ENCODE measurements at regions not wholly inside any gene's neighbourhood (a gene's known extent, or its start where the extent isn't known, plus 50 kb on each side); places are given as distances from the start of the nearest gene placed in this dataset.

DNA sequence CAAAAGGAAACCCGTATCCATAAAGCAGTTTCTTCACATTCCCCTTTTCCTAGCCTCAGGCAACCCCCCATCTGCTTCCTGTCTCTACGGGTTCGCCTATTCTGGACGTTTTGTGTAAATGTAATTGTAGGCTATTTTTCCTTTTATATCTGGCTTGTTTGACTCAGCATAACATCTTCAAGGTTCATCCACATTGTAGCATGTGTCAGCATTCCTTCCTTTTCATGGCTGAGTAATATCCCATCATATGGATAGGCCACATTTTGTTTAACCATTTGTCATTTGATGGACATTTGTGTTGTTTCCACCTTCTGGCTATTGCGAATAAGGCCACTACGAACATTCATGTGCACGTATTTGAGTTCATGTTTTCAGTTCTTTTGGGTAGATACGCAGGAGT is 54.6 kb downstream of the FOXL1 start:
- Histone ChIP-seq H3K27me3 (replicated peaks in 1 of 2; ENCODE audit: control insufficient read depth in 2 of 2, insufficient read depth in 2 of 2, low read length in 1 of 2) (peaks cover 0 to 3% of the 10 kb centered on the region in 2 experiments; a peak in 3 of 4 replicates), H2AFZ (ENCODE audit: control insufficient read depth, low read depth, low read length) (no peak overlapping the region), H3K4me1 (ENCODE audit: control insufficient read depth, insufficient read depth, low read length) (no peaks in the 10 kb centered on the region), H3K36me3 (ENCODE audit: control insufficient read depth in 2 of 2, insufficient read depth in 2 of 2, low read length in 1 of 2) (no peaks in the 10 kb centered on the region), H3K9ac (ENCODE audit: control insufficient read depth, insufficient read depth, low read length) (no peak overlapping the region), H3K4me3 (no peak overlapping the region), H3K4me2 (ENCODE audit: control insufficient read depth, insufficient read depth) (no peak overlapping the region), H3K9me3 (replicated peaks; ENCODE audit: control insufficient read depth, insufficient read depth, low read length) (no peaks in the 10 kb centered on the region; the same call in 2 of the 3 replicates), H3K27ac (ENCODE audit: control insufficient read depth, insufficient read depth) (no peak overlapping the region), H3K79me2 (ENCODE audit: control insufficient read depth, insufficient read depth, low read length) (no peaks in the 10 kb centered on the region), H4K20me1 (ENCODE audit: control insufficient read depth, insufficient read depth) (no peaks in the 10 kb centered on the region)
- ChIA-PET POLR2A (no interaction called here), CTCF (no interaction called here), RAD21 (ENCODE audit: unreplicated experiment) (no interaction called here), SMC1A (ENCODE audit: uncharacterized antibody, unreplicated experiment) (no interaction called here)
- WGBS (ENCODE audit: insufficient coverage, insufficient replicate concordance, low lambda C conversion rate, missing lambda C conversion rate): 43% methylated on average over 8 of the region's 8 CpGs
- no peak for TF ChIP-seq NFIC (IDR thresholded peaks at IDR 0.05; ENCODE audit: low read depth, low read length)
- TF ChIP-seq LARP7 (IDR thresholded peaks at IDR 0.05): no peak
- DNase-seq (ENCODE audit: low read depth, low spot score) (no peak), ATAC-seq (no peak), FAIRE-seq (no peak)
- in situ Hi-C loops (cut with MboI) (no loop called here), intact Hi-C loops (cut with micrococcal nuclease; ENCODE audit: unreplicated experiment) (no loop called here)
- BruUV-seq (replicated peaks): no TSS peak

GRCh38 chr16:86634292-86634691 is 55.9 kb downstream of the FOXL1 start:
- DNase-seq (ENCODE audit: low read depth, low spot score) (no peak), ATAC-seq (no peak), FAIRE-seq (peak; percentile 52)
- H3K79me2 ChIP-seq (ENCODE audit: control insufficient read depth, insufficient read depth, low read length): no peaks in the 10 kb centered on the region
- no TSS peak for BruUV-seq (replicated peaks)
- H3K9me3 ChIP-seq (replicated peaks; ENCODE audit: control insufficient read depth, insufficient read depth, low read length): no peaks in the 10 kb centered on the region; the same call in 2 of the 3 replicates
- in situ Hi-C loops (cut with MboI) (no loop called here), intact Hi-C loops (cut with micrococcal nuclease; ENCODE audit: unreplicated experiment) (no loop called here)
- ChIA-PET POLR2A (no interaction called here), SMC1A (ENCODE audit: uncharacterized antibody, unreplicated experiment) (interaction anchor here (0.7 to 1.4 kb wide), 2 partner anchors 12 to 31 kb away, joined by 3 read pairs; no protein-coding TSS in a partner anchor), RAD21 (ENCODE audit: unreplicated experiment) (no interaction called here), CTCF (interaction anchor here (0.8 kb wide), 1 partner anchor 70 kb away, joined by 3 read pairs; no protein-coding TSS in a partner anchor)
- H3K4me3 ChIP-seq: no peak overlapping the region
- no peak overlapping the region for H3K4me2 ChIP-seq (ENCODE audit: control insufficient read depth, insufficient read depth)
- peaks cover 0 to 3% of the 10 kb centered on the region in 2 experiments; a peak in 3 of 4 replicates for H3K27me3 ChIP-seq (replicated peaks in 1 of 2; ENCODE audit: control insufficient read depth in 2 of 2, insufficient read depth in 2 of 2, low read length in 1 of 2)
- TF ChIP-seq HCFC1 (IDR thresholded peaks at IDR 0.05; ENCODE audit: low read length): peak; percentile 43; the same call in 1 of the 2 replicates
- TF ChIP-seq, protein P1, sequence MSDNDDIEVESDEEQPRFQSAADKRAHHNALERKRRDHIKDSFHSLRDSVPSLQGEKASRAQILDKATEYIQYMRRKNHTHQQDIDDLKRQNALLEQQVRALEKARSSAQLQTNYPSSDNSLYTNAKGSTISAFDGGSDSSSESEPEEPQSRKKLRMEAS (IDR thresholded peaks at IDR 0.05; ENCODE audit: low read depth, low read length): no peak
- TF ChIP-seq ATF3 (IDR thresholded peaks at IDR 0.05; ENCODE audit: borderline replicate concordance, extremely low read depth, low read depth, low read length): 0 out of 2 replicates have a peak, but pooled peaks have one; percentile 9
- TF ChIP-seq NFYB (IDR thresholded peaks at IDR 0.05; ENCODE audit: insufficient read depth, low read depth, low read length): peak; percentile 79
- peak; percentile 46 for TF ChIP-seq SIX5 (IDR thresholded peaks at IDR 0.05; ENCODE audit: low read depth, low read length, severe bottlenecking)
- no peak overlapping the region for H2AFZ ChIP-seq (ENCODE audit: control insufficient read depth, low read depth, low read length)
- no peaks in the 10 kb centered on the region for H4K20me1 ChIP-seq (ENCODE audit: control insufficient read depth, insufficient read depth)
- no peak overlapping the region for H3K27ac ChIP-seq (ENCODE audit: control insufficient read depth, insufficient read depth)
- H3K36me3 ChIP-seq (ENCODE audit: control insufficient read depth in 2 of 2, insufficient read depth in 2 of 2, low read length in 1 of 2): no peaks in the 10 kb centered on the region
- no peaks in the 10 kb centered on the region for H3K4me1 ChIP-seq (ENCODE audit: control insufficient read depth, insufficient read depth, low read length)
- 67% methylated on average over 1 of the region's 1 CpG for WGBS (ENCODE audit: insufficient coverage, insufficient replicate concordance, low lambda C conversion rate, missing lambda C conversion rate)
- H3K9ac ChIP-seq (ENCODE audit: control insufficient read depth, insufficient read depth, low read length): no peak overlapping the region
